Muscle of leg (tissue), 3 donors: ENCODE measurements at regions not wholly inside any gene's neighbourhood (a gene's known extent, or its start where the extent isn't known, plus 50 kb on each side); places are given as distances from the start of the nearest gene placed in this dataset.

Experiments
- DNase-seq: peaks from one replicate; pipeline ENCODE4 v3.0.0; 2013
- H3K27ac ChIP-seq: one replicate; pipeline ENCODE4 v1.5.1; 2013; ENCODE audit warnings: mild to moderate bottlenecking, low read length, control low read depth
- H3K27me3 ChIP-seq: one replicate; pipeline ENCODE4 v1.6.1; 2013; ENCODE audit warnings: low read length; ENCODE audit not compliant: control insufficient read depth, insufficient read depth
- H3K36me3 ChIP-seq: one replicate; pipeline ENCODE4 v1.6.1; 2013; ENCODE audit warnings: low read length; ENCODE audit not compliant: control insufficient read depth, insufficient read depth
- H3K4me1 ChIP-seq: one replicate; pipeline ENCODE4 v1.6.1; 2013; ENCODE audit warnings: low read length; ENCODE audit not compliant: control insufficient read depth, insufficient read depth
- H3K4me3 ChIP-seq: one replicate; pipeline ENCODE4 v1.5.1; 2013; ENCODE audit warnings: low read length, control low read depth
- H3K9me3 ChIP-seq: replicated peaks from 2 replicates; pipeline ENCODE4 v1.6.1; 2013; ENCODE audit warnings: low read depth, low read length; ENCODE audit not compliant: control insufficient read depth
- WGBS: methylation state at CpG from one replicate; pipeline ENCODE4 v1.1.5; 2013; ENCODE audit warnings: missing lambda C conversion rate; ENCODE audit not compliant: insufficient coverage; 5-methylcytosine and 5-hydroxymethylcytosine counted together

GRCh38 chr15:39242345-39242744 lies 338.5 kb upstream of the THBS1 start:
- Histone ChIP-seq H3K4me1 (no peaks in the 10 kb centered on the region), H3K27me3 (no peaks in the 10 kb centered on the region), H3K27ac (no peak overlapping the region), H3K9me3 (no peaks in the 10 kb centered on the region), H3K36me3 (no peaks in the 10 kb centered on the region), H3K4me3 (no peak overlapping the region)
- DNase-seq = no peak

- DNase-seq = no peak
- no peaks in the 10 kb centered on the region for H3K27me3 ChIP-seq
- WGBS = no CpG with 5 or more reads among the region's 1 CpG
- no peaks in the 10 kb centered on the region for H3K36me3 ChIP-seq
- no peaks in the 10 kb centered on the region for H3K9me3 ChIP-seq
- no peak overlapping the region for H3K27ac ChIP-seq
- H3K4me3 ChIP-seq = no peak overlapping the region
- H3K4me1 ChIP-seq = no peaks in the 10 kb centered on the region
Observed at GRCh38 chr15:39243396-39243795, 337.5 kb upstream of the THBS1 start.

- no CpG with 5 or more reads among the region's 1 CpG for WGBS
- Histone ChIP-seq H3K4me1 (no peaks in the 10 kb centered on the region), H3K27ac (no peak overlapping the region), H3K36me3 (no peaks in the 10 kb centered on the region), H3K9me3 (no peaks in the 10 kb centered on the region), H3K27me3 (no peaks in the 10 kb centered on the region), H3K4me3 (no peak overlapping the region)
- DNase-seq = no peak
Observed at GRCh38 chr15:39244776-39245175, 336.1 kb upstream of the THBS1 start.

- H3K4me3 ChIP-seq = no peak overlapping the region
- no peak for DNase-seq
- no peaks in the 10 kb centered on the region for H3K27me3 ChIP-seq
- no peak overlapping the region for H3K27ac ChIP-seq
- no peaks in the 10 kb centered on the region for H3K4me1 ChIP-seq
- H3K36me3 ChIP-seq = no peaks in the 10 kb centered on the region
- WGBS = no CpG with 5 or more reads among the region's 1 CpG
- no peaks in the 10 kb centered on the region for H3K9me3 ChIP-seq
Observed at GRCh38 chr15:39246523-39246922, 334.4 kb upstream of the THBS1 start.

GRCh38 chr15:39247574-39247973 lies 333.3 kb upstream of the THBS1 start:
- Histone ChIP-seq H3K27me3 (no peaks in the 10 kb centered on the region), H3K36me3 (no peaks in the 10 kb centered on the region), H3K4me1 (peaks cover 3% of the 10 kb centered on the region), H3K9me3 (no peaks in the 10 kb centered on the region), H3K4me3 (no peak overlapping the region), H3K27ac (no peak overlapping the region)
- no CpG with 5 or more reads among the region's 1 CpG for WGBS
- DNase-seq = no peak

- 55% methylated on average over 2 of the region's 4 CpGs for WGBS
- Histone ChIP-seq H3K36me3 (no peaks in the 10 kb centered on the region), H3K4me1 (peaks cover 3% of the 10 kb centered on the region), H3K27ac (no peak overlapping the region), H3K9me3 (no peaks in the 10 kb centered on the region), H3K27me3 (no peaks in the 10 kb centered on the region), H3K4me3 (no peak overlapping the region)
- no peak for DNase-seq
Observed at GRCh38 chr15:39248204-39248603, 332.7 kb upstream of the THBS1 start.

- H3K27ac ChIP-seq = no peak overlapping the region
- peaks cover 3% of the 10 kb centered on the region for H3K4me1 ChIP-seq
- no peaks in the 10 kb centered on the region for H3K27me3 ChIP-seq
- H3K36me3 ChIP-seq = no peaks in the 10 kb centered on the region
- H3K9me3 ChIP-seq = no peaks in the 10 kb centered on the region
- no CpG with 5 or more reads among the region's 1 CpG for WGBS
- no peak overlapping the region for H3K4me3 ChIP-seq
- no peak for DNase-seq
Observed at GRCh38 chr15:39250001-39250400, 330.9 kb upstream of the THBS1 start.

- no peak for DNase-seq
- Histone ChIP-seq H3K27me3 (no peaks in the 10 kb centered on the region), H3K9me3 (no peaks in the 10 kb centered on the region), H3K4me3 (no peak overlapping the region), H3K27ac (no peak overlapping the region), H3K4me1 (peaks cover 3% of the 10 kb centered on the region), H3K36me3 (no peaks in the 10 kb centered on the region)
- no CpG with 5 or more reads among the region's 4 CpGs for WGBS
Observed at GRCh38 chr15:39250460-39251186, 330.3 kb upstream of the THBS1 start.

- no peak for DNase-seq
- Histone ChIP-seq H3K4me1 (peaks cover 3% of the 10 kb centered on the region), H3K9me3 (no peaks in the 10 kb centered on the region), H3K36me3 (no peaks in the 10 kb centered on the region), H3K27ac (peak overlapping the region; percentile 33), H3K27me3 (no peaks in the 10 kb centered on the region), H3K4me3 (no peak overlapping the region)
- no CpG with 5 or more reads among the region's 3 CpGs for WGBS
Observed at GRCh38 chr15:39251413-39252133, 329.3 kb upstream of the THBS1 start.

GRCh38 chr15:39252134-39252470 lies 328.8 kb upstream of the THBS1 start:
- Histone ChIP-seq H3K9me3 (no peaks in the 10 kb centered on the region), H3K4me3 (no peak overlapping the region), H3K27me3 (no peaks in the 10 kb centered on the region), H3K27ac (peak overlapping the region; percentile 33), H3K36me3 (no peaks in the 10 kb centered on the region), H3K4me1 (peaks cover 3% of the 10 kb centered on the region)
- WGBS = 39% methylated on average over 3 of the region's 4 CpGs
- peak; percentile 89 for DNase-seq
